Fibroblast of gingiva (primary cell): ENCODE measurements at regions not wholly inside any gene's neighbourhood (a gene's known extent, or its start where the extent isn't known, plus 50 kb on each side); places are given as distances from the start of the nearest gene placed in this dataset.

Source experiments
- DNase-seq: peaks from one replicate; pipeline ENCODE4 v3.0.0-alpha.2; 2011; ENCODE audit warnings: low read depth

GRCh38 chr18:61727241-61728193 is 165.3 kb downstream of the RNF152 start:
- DNase-seq, result peak; percentile 12

GRCh38 chr18:61724532-61724931 is 168.3 kb downstream of the RNF152 start:
- DNase-seq, result no peak

GRCh38 chr18:61722247-61722646 is 170.6 kb downstream of the RNF152 start:
- no peak for DNase-seq

- DNase-seq, result no peak
These were observed 172.3 kb downstream of the RNF152 start for GRCh38 chr18:61720496-61720895.

GRCh38 chr18:61719671-61720070 is 173.1 kb downstream of the RNF152 start:
- DNase-seq, result no peak

GRCh38 chr18:61718944-61719343 is 173.9 kb downstream of the RNF152 start:
- DNase-seq, result no peak

- no peak for DNase-seq
These were observed 178.4 kb downstream of the RNF152 start for GRCh38 chr18:61714421-61714820.

- DNase-seq, result no peak
These were observed 179.3 kb downstream of the RNF152 start for GRCh38 chr18:61713502-61713901.

GRCh38 chr18:61710082-61710620 is 182.7 kb downstream of the RNF152 start:
- DNase-seq, result no peak

- DNase-seq, result no peak
These were observed 186.4 kb downstream of the RNF152 start for GRCh38 chr18:61706276-61706915.

GRCh38 chr18:61703508-61703907 is 189.3 kb downstream of the RNF152 start:
- peak; percentile 96 for DNase-seq

GRCh38 chr18:61702007-61702406 is 190.8 kb downstream of the RNF152 start:
- peak; percentile 66 for DNase-seq

- DNase-seq, result no peak
These were observed 193.3 kb downstream of the RNF152 start for GRCh38 chr18:61699397-61700110.

- no peak for DNase-seq
These were observed 195.4 kb downstream of the RNF152 start for GRCh38 chr18:61697306-61697909.

- DNase-seq, result no peak
These were observed 198.6 kb downstream of the RNF152 start for GRCh38 chr18:61694236-61694635.

- no peak for DNase-seq
These were observed 202.2 kb downstream of the RNF152 start for GRCh38 chr18:61690418-61691138.

- DNase-seq, result no peak
These were observed 205.5 kb downstream of the RNF152 start for GRCh38 chr18:61687317-61687716.

- DNase-seq, result no peak
These were observed 209.0 kb downstream of the RNF152 start for GRCh38 chr18:61683856-61684255.

- no peak for DNase-seq
These were observed 211.7 kb downstream of the RNF152 start for GRCh38 chr18:61681065-61681464.

GRCh38 chr18:61679836-61680235 is 213.0 kb downstream of the RNF152 start:
- peak; percentile 1 for DNase-seq

GRCh38 chr18:61677435-61677970 is 215.3 kb downstream of the RNF152 start:
- no peak for DNase-seq
